NCI-H1105 (cell line): ENCODE measurements at regions not wholly inside any gene's neighbourhood (a gene's known extent, or its start where the extent isn't known, plus 50 kb on each side); places are given as distances from the start of the nearest gene placed in this dataset.

ENCODE experiments used
- DNase-seq: peaks from one replicate; lab custom pipeline; 2025; lab: John Stamatoyannopoulos, UW

- DNase-seq = no peak
Observed at GRCh38 chr6:50102676-50103075, 52.9 kb upstream of the DEFB112 start.

DNA sequence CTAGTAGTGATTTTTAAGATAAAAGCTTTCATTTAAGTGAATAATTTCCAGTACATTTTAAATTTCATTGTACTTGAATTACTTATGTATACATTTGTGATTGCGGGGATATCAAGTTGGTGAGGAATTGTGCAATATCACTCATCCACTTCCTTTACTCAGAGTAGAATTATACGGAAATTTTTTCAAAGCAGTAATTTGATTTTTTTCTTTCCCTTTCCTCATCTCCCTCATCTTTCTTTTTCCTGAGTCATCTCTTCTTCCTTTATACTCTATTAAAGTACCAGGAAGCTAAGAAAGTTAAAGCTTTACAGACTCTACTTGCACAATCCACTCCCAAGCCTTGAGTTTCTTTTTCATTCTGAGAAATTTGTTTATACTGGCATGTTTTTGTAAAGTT, 60.9 kb upstream of the DEFB112 start:
- no peak for DNase-seq

GRCh38 chr6:50112981-50113857, 63.5 kb upstream of the DEFB112 start:
- DNase-seq = no peak

- DNase-seq = no peak
Observed at GRCh38 chr6:50116390-50116789, 66.7 kb upstream of the DEFB112 start.

- no peak for DNase-seq
Observed at GRCh38 chr6:50116797-50117542, 67.2 kb upstream of the DEFB112 start.

GRCh38 chr6:50120300-50120699, 70.6 kb upstream of the DEFB112 start:
- no peak for DNase-seq

DNA sequence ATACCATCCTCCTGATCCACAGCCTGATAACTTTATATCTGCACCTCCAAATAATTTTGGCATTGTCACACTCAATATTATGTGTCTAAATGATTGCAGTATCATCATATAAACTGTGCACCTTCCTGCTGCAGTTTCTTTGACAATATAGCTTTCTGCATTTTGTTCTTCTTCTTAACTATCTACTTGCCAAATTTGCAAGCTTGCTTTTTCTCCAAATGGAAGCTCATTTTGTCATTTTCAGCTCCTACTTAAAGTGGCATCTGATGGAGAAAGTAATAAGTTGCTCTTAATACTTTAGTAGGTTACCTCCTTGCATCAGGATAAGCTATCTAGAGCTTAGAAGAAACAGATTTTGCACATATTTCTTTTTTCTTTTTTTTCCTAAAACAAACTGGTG, 74.0 kb upstream of the DEFB112 start:
- DNase-seq = no peak

DNA sequence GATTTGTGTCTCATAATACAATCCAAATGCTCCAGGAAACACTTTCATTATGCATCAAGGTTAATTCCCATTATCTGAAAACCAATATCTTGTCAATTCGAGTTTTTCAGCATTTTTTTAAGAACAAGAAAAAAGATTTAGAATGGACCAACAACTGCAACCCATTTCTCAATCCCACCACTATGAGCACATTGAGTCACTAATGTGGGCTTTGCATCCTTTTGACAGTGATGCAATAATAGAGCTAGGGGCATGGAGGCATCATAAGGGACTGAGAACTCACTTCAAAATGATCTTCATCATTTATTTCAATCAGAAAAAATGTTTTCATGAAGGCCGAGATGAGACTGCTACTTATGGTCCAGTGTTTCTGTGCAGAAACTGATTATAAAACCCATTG, 74.8 kb upstream of the DEFB112 start:
- no peak for DNase-seq

GRCh38 chr6:50128420-50129005, 78.8 kb upstream of the DEFB112 start:
- DNase-seq = peak; percentile 17

DNA sequence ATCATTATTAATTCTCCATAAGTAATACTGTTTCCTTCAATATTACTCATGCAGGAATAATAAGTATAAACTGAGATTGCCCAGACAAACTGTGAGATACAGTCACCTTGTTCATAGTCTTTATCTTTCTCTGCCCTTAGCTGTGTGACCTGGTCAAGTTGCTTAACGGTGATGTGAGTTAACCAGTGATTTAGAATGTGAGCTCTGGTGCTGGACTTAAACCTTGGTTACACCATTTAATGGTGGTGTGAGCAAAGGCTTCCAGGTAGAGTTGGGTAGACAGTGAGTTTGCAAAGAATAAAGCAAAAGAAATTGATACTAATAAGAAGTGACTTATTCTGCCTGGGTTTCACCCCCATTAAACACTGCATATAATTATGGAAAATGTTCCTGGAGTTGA, 86.2 kb upstream of the DEFB112 start:
- DNase-seq = no peak

DNA sequence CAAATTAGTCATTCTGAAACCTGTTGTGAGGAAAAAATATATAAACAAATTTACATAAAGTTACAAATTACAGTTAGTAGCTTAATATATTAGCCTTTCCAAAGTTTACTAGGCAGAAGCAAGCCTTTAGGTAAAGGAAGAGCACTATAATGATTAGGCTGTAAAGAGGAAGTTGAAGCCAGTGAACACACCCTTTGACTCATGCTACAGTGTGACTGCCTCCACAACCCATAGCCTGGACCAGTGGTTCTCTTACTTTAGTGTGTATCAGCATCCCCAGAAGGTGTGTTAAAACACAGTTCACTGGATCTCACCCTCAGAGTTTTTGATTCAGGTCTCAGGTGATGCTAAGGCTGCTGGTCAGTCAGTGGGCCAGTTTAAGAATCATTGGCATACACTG, 91.4 kb upstream of the DEFB112 start:
- DNase-seq = no peak

DNA sequence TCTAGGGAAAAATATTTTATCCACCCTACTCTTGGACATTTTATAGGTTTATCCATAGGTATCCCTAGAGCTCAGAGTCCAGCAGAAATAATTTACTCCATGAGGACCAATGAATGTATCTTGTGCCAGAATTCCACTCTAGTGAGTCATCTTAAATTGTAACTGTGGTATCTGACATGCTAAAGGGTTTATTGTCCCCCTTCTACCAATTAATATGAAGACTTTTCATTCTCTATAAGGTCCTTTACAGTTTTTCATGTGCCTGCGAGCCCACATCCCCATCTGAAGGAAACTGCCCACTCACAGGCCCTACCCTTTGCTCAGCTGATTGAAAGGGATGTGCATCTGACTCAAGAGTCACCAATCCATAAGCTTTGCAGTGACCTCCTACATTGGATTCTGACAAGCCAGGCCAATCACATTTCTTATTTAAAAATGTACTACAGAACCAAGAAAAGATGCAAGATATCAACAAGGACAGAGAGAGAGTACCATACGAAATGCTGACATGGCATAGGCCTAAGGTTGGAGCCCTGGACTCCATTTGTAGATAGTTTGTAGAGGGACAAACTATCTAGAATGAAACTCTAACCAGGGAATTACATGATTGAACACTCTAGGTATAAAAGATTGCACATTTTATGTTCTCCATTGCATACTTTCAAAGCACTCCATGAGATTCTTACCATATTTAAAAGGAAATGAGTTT, 93.4 kb upstream of the DEFB112 start:
- no peak for DNase-seq

DNA sequence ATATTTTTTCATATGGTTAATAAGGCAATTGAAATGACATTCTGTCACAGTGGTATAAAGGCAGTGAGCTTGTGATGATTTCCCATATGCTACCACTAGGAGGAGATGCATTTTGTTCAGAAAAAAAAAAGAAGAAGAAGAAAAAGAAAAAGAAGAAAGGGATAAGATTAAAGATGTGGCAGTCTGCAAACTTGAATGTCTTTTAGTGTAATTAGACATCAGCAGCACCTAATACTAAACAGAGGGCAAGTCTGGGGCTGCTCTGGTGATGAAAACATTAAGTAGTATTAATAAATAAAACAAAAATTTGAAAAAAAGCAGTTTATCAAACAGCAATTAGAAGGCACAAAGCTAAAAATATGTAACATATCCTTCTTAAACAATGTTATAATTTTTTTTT, 95.4 kb upstream of the DEFB112 start:
- DNase-seq = peak; percentile 2

DNA sequence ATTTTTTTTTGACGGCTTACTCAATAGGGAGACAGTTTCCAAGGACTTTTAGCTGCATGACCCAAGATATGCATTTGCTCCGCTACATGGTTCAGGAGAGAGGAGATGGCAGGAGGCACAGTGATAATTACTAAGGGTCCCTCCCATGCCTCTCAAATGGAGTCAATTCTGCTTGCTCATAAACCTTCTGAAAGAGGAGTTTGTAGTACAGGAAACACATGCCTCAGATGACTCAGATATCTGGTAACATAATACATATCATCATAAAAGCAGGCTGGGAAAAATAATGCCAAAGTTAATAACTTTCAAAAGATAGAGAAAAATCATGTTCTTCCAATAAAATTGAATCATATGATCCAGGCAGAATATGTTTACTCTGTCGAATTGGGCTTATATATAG, 97.6 kb upstream of the DEFB112 start:
- DNase-seq = no peak

- DNase-seq = no peak
Observed at GRCh38 chr6:50180646-50181045, 130.9 kb upstream of the DEFB112 start.

DNA sequence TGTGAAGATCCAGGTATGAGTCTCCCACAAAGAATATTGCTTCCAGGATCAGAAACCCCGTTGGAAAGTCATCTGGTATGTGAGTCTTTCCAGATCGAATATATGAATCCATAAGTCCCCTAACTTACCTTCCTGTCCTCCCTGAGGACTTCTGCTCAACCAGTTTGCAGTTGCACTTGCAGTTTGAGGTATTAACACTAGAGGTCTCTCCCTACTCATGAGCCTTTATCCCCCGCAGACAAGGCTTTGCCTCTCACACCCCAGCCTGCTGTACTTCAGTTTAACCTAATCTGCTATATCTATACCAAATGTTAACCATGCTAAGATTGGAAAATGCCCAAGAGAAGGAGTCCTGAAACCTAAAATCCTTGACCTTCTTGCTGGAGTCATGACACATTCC, 135.3 kb upstream of the DEFB112 start:
- DNase-seq = no peak

DNA sequence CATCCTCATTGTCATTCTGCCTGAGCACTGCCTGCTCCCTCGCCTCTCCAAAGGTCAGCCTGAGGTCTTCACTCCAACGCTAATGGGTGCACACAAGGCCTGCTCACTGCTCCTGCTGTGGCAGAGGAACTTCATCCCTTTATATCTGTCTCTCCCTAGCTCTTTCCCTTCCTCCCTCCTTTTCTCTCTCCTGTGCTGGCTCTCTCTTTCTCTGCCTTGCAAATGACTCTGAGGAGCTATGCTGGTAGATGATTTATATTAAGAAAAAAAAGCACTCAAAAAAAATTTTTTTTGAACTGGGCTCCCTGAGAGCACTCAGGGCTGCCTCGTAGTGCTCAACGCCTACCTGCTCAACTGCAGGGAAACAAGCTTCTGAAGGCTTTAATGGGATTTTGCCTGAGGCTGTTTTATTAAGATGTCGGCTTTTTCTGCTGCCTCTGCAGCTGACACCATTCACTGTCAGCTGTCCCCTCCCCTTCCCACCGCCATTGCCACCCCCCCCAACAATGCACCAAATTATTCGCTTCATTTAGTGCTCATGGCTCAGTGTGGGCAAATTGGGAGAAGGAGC, 137.7 kb upstream of the DEFB112 start:
- DNase-seq = peak; percentile 16

DNA sequence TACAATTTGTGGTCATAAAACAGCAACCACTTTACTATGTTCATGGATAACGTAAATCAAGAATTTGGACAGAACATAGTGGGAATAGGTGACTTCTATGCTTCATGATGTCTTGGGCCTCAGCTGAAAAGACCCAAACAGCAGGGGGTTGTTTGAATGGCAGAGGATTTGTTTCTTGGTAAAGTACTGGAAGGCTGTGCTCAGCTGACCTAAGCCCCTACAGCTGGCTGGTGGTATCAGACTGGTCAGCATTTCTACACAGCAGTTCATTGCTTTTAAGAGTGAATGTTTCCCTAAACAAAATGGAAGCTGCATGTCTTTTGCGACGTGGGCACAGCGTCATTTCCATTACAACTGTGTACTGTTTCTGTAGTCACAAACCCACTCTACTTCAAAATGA, 148.5 kb upstream of the DEFB112 start:
- DNase-seq = no peak

GRCh38 chr6:50202766-50203165, 153.0 kb upstream of the DEFB112 start:
- DNase-seq = no peak

GRCh38 chr6:50211582-50211981, 161.9 kb upstream of the DEFB112 start:
- DNase-seq = no peak

- peak; percentile 10 for DNase-seq
Observed at GRCh38 chr6:50213146-50213545, 163.4 kb upstream of the DEFB112 start.

GRCh38 chr6:50214937-50215336, 165.2 kb upstream of the DEFB112 start:
- DNase-seq = no peak
